RPMI7951 (cell line): ENCODE measurements at regions not wholly inside any gene's neighbourhood (a gene's known extent, or its start where the extent isn't known, plus 50 kb on each side); places are given as distances from the start of the nearest gene placed in this dataset.
"Not testable (repeated sequence)": the region's sequence is repeated elsewhere in the genome, so short reads cannot be mapped to it uniquely, and the experiment has no call there.

Source experiments
- DNase-seq: peaks from one replicate; pipeline ENCODE4 v3.0.0-alpha.2; 2012; ENCODE audit warnings: low read depth

DNA sequence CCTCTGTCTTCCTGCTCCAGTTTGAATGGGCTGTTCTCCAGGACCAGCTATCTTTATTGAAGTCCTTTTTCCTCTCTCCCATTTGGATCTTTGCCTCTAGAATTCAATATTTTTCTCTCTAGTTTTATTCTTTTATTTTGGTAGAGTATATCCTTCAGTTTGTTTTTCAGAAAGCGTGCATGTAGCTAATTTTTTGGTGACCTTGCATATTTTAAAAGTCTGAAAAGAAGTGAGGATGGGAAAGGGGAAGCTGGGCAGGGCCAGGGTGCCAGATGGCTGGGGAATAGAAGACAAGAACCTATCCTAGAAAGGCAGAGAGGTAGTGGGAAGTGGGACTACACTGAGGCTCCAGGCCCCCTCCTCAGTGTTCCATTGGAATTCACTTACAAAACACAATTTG lies 95.0 kb upstream of the ZBED5 start:
- DNase-seq: no peak

DNA sequence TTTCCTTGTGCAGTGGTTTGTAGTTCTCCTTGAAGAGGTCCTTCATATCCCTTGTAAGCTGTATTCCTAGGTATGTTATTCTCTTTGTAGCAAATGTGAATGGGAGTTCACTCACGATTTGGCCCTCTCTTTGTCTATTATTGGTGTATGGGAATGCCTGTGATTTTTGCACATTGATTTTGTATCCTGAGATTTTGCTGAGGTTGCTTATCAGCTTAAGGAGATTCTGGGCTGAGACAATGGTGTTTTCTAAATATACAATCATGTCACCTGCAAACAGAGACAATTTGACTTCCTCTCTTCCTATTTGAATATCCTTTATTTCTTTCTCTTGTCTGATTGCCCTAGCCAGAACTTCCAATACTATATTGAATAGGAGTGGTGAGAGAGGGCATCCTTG lies 90.1 kb upstream of the ZBED5 start:
- not testable (repeated sequence) for DNase-seq

DNA sequence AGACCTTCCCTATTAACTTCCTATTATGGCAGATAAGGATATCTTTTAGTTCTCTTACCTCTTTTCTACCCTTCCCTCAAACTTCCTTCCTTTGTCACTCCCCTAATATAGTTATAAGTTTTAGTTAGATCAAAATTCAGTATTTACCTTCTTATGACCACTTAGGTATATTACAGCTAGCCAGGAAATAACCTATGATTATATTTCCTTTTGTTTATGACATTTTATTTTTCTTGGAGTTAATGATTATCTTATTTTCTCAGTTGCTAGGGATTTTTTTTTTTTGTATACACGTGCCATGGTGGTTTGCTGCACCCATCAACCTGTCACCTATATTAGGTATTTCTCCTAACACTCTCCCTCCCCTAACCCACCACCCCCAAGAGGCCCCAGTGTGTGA lies 88.2 kb upstream of the ZBED5 start:
- no peak for DNase-seq

DNA sequence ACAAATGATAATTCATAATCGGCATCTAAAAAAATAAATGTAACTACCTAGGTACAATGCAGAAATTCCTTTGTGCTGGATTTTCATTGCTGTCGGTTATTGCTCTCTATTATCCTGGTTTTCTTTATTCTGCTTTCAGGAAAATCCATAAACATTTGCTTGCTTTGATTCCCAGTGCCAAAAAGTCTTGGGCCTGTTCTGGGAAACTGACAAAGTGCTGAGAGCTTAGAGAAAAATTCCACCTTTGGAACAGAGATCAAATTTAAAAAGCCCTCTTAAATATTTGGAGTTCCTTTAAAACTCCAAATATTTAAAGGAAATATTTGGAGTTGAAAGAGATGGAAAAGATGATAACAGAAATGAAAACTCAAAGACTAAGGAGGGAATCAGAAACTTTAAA lies 87.3 kb upstream of the ZBED5 start:
- DNase-seq: no peak

DNA sequence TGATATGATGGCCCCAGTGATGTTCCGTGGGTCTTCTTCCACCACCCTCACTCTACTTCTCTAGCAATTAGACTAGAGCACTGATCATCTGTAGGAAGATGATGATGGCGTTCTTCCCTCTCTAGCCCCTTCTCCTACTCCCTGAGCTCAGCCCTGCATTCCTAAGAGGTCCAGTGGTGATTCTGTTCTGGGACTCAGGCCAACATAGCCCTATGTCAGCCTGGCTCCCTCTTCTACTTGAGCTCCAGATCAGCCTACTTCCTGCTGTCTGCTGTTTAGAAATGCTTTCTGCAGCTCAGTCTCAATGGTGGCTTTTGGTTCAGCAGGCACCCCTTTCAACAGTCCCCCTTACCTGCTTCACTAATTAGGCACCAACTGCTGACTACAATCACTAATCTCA lies 86.1 kb upstream of the ZBED5 start:
- DNase-seq: no peak

DNA sequence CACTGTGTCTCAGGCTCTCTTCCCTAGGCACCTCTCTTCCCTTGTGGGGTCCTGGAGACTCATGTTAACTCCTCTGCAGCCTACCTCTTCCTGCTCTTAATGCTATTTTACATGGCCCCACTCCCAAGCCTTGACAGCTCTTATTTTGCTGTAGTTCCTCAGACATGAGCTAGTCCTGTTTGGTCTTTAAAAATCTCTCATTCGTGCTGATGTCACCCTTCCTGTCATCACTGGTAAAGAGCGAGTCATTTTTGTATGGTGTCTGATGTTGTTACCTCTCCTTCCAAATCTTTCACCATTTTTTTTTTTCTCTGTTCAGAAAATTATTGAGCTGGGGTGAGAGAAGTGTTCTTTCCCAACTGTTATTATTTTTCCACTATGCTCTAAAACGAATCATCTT lies 84.8 kb upstream of the ZBED5 start:
- DNase-seq: no peak

DNA sequence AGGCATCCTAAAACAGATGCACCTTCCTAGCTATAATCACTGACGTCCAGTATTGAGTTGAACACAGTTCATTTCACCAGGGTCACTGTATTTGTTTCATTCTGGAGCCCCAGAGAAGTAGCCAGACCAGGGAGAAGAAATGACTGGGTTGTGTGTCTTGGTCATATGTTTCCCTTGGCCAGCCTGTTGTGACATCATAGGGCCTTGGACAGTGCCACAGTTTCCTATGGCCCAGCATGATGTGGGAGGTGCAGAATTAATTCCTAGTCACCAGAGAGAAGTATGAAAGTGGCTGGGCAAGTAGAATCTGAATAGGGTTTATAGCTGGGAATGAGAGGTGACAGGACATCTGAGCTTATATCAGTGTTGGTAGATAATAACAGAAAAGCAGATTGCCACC lies 84.0 kb upstream of the ZBED5 start:
- DNase-seq: no peak

DNA sequence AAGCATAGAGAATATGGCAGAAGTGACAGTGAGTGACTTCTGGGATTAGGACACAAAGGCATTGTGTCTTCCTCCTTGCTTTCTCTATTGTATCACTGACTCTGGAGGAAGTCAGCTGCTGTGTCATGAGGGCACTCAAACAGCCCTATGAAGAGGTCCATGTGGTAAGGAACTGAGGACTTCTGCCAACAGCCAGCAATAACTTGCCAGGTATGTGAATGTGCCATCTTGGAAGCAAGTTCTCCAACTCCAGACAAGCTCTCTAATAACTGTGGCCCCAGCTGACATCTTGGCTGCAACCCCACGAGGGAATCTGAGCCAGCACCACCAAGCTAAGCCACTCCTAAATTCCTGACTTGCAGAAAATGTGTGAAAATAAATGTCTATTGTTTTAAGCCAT lies 83.6 kb upstream of the ZBED5 start:
- no peak for DNase-seq

DNA sequence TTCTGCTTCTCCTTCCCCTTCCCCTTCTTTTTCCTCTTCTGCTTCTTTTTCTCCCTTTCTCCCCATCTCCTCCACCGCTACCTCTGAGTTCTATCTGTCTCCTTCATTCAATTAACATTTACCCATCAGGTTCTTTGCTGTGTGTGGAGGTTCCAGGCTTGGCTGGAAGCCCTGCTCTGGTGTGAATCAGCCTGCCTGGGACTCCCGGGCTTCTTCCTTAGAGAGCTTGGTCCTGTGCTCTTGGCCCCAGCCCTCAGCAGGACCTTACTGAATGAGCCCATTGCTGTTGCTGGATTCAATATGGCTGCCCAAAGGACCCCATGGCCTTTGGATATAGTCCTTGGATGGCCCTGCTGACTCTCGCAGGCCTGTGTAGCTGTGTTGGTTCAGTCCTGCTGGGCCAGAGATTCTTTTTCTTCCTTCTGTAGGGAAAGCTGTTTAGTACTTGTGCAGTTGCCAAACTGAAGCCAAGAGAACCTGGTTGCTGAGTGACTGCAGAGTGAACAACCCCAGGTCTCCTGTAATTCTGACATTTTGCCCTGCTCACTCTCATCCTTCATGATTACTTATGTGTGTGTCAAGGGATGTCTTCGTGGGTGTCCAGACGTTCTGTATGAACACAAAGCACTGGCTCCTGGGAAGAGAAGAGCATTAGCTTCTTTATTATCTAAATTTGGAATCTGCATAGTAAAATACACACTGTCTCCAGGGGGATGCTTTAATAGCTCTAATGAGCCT lies 81.0 kb upstream of the ZBED5 start:
- DNase-seq: no peak

DNA sequence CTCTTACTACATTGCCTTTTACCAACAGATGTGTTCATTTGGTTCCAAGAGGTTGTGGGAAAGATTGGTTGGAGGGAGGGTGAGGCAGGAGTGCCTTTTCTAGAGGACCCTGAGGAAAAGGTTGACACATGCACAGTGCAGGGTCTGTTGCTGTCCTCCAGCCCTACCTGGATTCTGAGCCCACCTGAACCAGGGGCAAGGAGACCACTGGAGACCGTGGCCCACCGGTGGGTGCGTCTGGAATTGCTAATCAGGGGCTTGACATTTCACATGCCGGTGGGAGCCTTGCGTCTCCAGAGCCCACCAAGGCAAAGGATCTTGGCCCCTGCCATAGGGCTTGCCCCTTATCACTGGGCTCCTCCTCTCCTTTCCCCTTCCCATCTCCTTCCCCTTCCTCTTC lies 80.4 kb upstream of the ZBED5 start:
- DNase-seq: no peak

DNA sequence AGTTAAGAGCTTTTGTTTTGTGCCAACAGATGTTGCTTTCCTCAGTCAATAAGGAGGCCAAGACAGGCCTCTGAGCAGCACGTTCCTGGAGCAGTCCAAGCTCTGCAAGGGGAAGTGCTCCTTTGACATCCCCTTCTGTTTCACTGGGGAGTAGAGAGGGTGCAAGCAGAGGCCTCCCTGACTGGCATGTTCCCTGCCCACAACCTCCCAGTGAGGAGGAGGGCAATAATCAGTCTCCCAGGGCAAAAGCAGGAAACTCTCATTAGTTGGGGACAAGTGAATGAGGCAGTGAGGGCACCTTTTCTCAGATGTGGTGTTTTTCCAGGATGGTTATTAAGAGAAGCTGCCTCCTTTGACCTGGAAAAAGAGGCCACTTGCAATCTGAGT lies 79.5 kb upstream of the ZBED5 start:
- no peak for DNase-seq

DNA sequence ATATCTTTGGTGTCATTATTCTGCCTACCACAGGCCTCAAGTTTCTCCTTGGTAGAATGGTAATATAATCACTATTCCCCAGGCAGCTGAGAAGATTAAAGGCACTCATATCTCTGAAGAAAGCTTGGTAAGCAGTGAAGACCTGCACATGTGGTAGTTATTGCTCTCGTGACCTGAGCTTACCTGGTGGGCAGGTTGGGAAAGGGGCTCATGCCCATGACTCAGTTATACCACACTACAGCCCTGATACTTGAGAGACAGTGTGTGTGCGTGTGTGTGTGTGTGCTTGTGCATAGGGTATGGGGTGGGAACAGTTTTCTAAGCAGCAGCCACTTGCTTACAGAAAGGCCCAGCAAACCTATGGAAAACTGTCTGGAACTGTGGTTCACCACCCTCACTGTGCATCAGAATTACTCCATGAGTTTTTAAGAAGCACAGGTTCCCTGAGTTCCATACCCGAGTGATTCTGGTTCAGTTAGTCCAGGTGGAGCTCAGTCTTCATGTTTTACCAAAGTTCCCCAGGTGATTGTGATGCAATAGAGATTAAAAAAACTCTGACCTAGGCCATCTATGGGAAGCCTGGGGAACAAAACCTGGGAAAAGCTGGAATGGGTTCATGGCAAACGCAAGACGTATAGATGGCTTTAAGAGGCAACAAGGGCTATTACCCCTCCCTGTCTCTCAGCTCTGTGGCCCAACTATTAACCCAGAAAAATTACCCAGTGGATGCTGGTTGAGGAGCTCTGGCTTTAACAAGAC lies 79.0 kb upstream of the ZBED5 start:
- DNase-seq: no peak

DNA sequence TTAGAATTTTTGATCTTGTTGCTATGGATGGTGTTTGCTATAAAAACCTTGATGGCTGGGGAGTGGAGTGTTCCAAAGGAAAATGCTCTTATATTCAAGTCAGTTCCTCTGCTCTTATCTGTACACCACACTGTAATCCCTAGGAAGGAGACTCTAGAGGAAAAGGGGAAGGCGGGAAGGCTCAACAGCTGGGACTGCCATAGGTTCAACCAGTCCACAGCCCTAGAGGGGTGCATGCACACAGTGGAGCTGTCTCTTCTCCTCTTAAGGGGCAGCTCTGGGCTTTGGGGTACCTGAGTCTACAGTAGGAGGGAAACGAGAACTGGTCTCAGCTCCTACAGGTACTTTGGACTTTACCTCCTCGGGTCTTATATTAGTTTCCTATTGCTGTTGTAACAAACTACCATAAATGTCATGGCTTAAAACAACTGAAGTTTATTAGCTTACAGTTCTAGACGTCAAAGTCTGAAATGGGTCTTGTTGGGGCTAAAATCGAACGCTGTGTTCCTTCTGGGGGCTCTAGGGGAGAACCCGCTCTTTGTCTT lies 77.2 kb upstream of the ZBED5 start:
- DNase-seq: no peak

DNA sequence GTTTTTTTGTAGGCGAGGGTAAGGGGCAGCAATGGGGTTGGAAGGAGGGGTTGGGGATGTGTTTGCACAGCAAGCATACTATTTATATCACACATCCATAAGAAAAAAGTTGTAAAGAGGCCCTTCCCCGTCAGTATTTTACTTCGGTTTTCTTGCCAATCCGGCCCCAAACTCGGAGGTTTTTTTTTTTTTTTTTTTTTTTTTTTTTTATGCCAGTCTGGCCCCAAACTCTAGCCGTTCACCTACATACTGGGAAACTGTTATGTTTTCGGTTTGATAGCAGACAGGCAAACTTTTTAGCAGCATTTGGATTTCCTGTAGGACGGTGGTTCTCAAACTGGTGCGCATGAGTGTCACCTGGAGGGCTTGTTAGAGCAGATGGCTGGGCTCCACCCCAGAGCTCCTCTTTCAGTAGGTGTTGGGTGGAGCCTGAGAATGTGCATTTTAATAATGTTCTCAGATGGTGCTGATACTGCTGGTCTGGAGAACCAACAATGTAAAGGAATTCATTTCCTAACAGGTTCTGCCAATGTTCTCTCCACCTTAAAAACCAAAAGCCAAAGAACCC lies 76.5 kb upstream of the ZBED5 start:
- no peak for DNase-seq

DNA sequence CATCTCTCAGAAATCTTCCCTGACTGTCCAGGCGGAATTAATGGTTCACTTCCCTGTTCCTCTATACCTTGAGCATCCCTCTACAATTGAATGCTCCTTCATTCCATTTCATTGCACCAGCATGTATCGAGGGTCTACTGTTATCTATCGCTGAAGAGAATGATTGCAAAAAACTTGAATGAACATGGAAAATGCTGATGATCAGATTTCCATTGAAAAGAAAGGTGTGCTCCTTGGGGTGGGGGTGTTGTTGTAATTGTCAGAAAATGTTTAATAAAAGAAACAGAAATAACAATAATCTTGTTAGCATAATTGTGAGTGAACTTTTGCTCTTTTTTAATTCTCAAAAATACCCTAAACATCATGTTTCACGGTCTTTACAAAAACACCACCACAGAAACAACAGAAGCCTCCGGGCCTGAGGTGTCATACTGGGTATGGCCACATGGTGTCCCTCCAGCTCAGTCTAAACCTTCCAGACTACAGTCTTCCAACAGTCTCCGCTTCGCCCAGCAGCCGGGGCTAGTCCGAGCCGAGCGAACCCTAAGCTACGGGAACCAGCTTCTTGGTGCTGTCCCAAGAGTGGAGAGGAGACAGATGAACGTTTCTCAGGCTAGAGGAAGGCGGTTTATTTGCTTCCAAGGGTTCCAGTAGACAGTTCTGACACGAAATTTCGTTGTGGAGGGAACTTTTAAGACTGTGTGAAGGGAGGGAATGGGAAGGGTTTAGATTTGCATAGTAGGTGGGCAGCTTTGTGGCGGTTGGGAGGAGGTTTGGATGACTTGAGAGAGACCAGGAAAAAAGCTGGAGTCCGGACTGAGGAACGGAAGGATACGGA lies 75.8 kb upstream of the ZBED5 start:
- DNase-seq: peak; percentile 87

DNA sequence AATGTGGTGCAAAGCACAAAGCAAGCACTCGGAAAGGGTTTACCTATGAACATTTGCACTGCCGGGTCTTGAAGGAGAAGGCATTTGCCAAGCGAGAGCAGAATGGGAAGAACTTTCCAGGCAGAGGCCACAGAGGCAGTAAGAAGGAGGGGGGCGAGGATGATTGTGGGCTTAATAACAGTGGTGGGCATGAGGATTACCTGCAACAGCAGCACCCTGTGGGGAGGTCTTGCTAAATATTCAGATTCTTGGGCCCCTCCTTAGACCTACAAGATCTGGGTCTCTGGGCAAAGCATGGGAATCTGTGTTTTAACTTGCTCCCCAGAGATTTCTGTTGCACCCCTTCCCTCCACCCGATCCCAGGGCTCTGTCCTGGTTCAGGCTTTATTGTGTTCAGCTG lies 75.1 kb upstream of the ZBED5 start:
- no peak for DNase-seq

DNA sequence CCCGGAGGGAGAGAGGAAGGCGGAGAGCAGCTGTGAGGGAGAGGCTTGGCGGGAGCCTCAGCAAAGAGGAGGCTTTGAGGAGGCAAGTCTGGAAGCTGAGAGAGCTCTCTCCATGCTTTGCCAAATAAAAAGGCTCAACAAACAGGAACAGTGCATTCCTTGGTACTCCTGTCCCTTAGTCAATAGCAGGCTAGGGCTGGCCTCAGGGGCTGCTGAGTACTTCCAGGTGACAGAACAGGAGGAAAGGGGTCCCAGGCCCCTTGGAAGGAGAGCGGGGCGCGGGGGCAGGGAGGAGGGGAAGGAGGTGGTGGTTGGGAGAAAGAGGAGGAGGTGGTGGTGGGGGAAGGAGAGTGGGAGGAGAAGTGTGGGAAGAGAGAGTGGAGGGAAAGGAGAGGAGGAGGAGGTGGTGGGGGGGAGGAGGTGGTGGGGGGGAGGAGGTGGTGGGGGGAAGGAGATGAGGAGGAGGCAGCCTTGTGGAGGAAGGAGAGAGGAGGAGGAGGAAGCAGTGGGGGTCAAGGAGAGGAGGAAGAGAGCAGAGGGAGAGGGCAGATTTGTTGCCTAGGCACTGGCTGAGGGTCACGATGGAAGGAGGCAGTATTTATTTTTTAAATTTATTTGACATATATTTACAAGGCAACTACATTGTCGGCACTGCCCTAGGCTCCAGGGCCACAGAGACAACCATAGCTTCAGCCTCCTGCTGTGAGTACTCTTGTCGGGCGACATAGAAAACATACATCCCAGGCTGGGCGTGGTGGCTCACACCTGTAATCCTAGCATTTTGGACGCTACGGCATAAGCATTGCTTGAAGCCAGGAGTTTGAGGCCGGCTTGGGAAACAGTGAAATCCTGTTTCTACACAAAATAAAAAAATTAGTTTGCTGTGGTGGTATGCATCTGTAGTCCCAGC lies 74.2 kb upstream of the ZBED5 start:
- no peak for DNase-seq

DNA sequence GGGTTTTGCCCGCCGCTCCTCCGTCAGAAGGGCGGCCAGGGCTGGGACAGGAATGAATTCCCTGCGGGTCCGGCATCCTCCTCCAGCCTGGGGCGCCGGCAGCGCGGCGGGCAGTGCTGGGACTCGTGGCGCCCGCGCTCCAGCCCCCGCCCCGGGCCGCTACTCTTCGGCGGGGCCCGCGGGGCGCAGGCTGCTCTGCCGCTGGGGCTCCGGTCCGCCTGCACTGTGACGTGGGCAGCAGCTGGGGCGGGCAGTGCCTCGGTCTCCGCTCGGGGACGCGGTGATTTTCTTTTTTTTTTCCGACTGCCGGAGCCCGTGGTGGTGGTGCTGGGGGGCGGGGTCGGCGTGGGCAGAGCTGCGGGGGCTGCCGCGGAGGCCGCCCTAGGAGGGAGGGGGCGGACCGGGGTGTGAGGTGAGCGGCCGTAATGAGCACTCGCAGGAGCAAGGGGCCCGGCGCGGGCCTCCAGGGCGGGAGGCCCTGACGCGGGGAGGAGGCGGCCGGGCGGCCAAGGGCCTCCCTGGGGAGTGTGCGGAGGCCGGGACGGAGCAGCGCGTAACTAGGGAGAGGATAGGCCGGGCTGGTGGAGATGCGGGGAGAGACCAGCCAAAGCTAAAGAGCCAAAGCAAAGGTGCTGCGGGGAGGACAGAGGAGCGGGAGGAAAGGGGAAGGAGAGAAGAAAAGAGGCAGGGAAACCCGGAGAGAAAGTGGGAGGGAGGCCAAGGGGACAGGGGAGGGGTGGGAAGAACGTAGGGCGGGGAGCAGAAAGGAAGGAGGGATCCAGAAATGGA lies 73.3 kb upstream of the ZBED5 start:
- DNase-seq: peak; percentile 82

DNA sequence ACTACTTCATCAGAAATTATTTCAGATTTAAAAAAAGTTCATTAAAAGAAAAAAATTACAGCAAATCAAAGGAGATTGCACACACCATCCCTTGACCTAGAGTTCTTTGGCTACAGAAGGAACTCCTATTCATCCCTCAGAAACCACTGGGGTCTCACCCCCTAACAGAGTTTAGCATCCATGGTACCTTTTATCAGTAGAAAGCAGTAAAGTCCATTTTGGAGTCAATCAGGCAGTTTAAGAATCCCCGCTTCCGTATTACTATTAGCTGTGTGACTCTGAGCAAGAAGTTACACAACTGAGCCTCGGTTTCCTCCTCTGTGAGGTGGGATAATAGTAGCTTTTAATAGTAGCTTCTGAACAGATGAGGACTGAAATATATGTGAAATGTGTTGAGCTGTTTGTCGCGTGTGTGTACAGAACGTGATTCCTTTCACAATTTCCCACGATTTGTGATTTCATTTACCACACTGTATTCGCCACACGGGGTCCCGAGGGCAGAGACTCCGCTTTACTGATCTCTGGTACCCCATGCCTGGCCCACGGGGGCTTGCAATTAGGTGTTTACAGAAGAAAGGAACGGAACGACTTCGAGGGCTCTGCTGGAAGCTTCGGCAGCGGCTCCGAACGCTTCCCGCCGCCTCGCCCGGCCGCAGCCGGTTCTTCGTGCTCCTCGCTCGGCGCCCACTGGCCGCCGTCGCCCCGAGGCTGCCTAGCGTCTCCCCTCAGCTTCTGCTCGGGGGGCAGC lies 72.5 kb upstream of the ZBED5 start:
- no peak for DNase-seq

DNA sequence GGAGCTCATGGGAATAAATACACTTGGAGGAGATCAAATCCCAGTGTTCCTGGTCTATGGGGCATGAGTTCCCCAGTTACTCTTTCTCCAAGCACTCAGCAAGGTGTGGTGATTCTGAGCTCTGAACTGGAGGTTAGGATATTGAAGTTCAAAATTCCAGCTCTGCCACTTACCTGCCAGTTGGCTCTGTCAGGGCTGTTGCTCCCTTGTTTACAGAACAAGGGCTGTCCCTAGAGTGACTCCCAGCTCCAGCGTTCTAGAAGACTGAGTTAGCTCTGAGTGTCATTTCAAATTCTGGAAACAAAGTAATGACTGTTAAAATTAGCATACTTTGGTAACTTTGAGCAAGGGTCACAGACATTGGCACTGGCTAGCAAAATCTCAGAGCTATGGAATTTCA lies 69.7 kb upstream of the ZBED5 start:
- DNase-seq: no peak
